Vagina (tissue), 2 donors: ENCODE measurements at regions not wholly inside any gene's neighbourhood (a gene's known extent, or its start where the extent isn't known, plus 50 kb on each side); places are given as distances from the start of the nearest gene placed in this dataset.

Experiments used
- DNase-seq, 2 donors: peaks; one replicate each; pipeline ENCODE4 v3.0.0-alpha.2; 2017; ENCODE audit errors: extremely low spot score in 2 of 2
- H3K27ac ChIP-seq: fragments of 200-600 bp; sonication (generic); one replicate; pipeline ENCODE4 v1.5.1; 2019
- H3K27me3 ChIP-seq: fragments of 200-600 bp; sonication (generic); one replicate; pipeline ENCODE4 v1.5.1; 2019
- H3K36me3 ChIP-seq, 2 donors: fragments of 200-600 bp; sonication (generic); one replicate each; pipeline ENCODE4 v1.5.1; 2017 to 2019
- H3K4me1 ChIP-seq: fragments of 200-600 bp; sonication (generic); one replicate; pipeline ENCODE4 v1.5.1; 2019
- H3K4me3 ChIP-seq, 2 donors: fragments of 200-600 bp; sonication (generic); 1 replicate in 1 of 2; 2 replicates in 1 of 2; pipeline ENCODE4 v1.5.1; 2016 to 2019
- H3K9me3 ChIP-seq: fragments of 200-600 bp; sonication (generic); one replicate; pipeline ENCODE4 v1.5.1; 2019
- CTCF ChIP-seq, 3 experiments: fragments of 450-650 bp in 2 of 3; fragments of 200-600 bp in 1 of 3; sonication (generic) in 1 of 3; IDR thresholded peaks; one replicate each; pipeline ENCODE4 v1.5.1; 2017 to 2019; ENCODE audit warnings: antibody characterized with exemption in 3 of 3, mild to moderate bottlenecking in 2 of 3, moderate library complexity in 2 of 3
- POLR2A ChIP-seq, 2 donors: fragments of 450-650 bp; IDR thresholded peaks; one replicate each; pipeline ENCODE4 v1.6.1; 2017; ENCODE audit warnings: antibody characterized with exemption in 2 of 2, mild to moderate bottlenecking in 2 of 2, moderate library complexity in 2 of 2
- POLR2AphosphoS5 ChIP-seq, 2 donors: sonication (generic); formaldehyde crosslinking; IDR thresholded peaks; one replicate each; pipeline ENCODE4 v1.9.0; 2017; ENCODE audit warnings: antibody characterized with exemption in 2 of 2, mild to moderate bottlenecking in 2 of 2, low read depth in 1 of 2; ENCODE audit not compliant: insufficient read depth in 1 of 2
- intact Hi-C: fragments of 100-400 bp; cut with DNase I; formaldehyde crosslinking; loops from one replicate; pipeline ENCODE4 v1.15.1; 2023

- H3K4me3 ChIP-seq: no peak overlapping the region
- no peaks in the 10 kb centered on the region for H3K9me3 ChIP-seq
- no peak overlapping the region for H3K27ac ChIP-seq
- DNase-seq: peak; percentile 74 to 82
- no peaks in the 10 kb centered on the region for H3K27me3 ChIP-seq
- H3K4me1 ChIP-seq: peaks cover 6% of the 10 kb centered on the region
- no peaks in the 10 kb centered on the region for H3K36me3 ChIP-seq
- intact Hi-C loops: no loop called here
- no peak for TF ChIP-seq POLR2A (IDR thresholded peaks at IDR 0.05)
- TF ChIP-seq CTCF (IDR thresholded peaks at IDR 0.05): no peak
- TF ChIP-seq POLR2AphosphoS5 (IDR thresholded peaks at IDR 0.05; ENCODE audit: insufficient read depth in 1 of 2, low read depth in 1 of 2): no peak
Measured at GRCh38 chr4:184950926-184951325, 67.4 kb upstream of the HELT start.

GRCh38 chr4:184951668-184952160, 66.6 kb upstream of the HELT start:
- H3K4me3 ChIP-seq: no peak overlapping the region
- intact Hi-C loops: no loop called here
- no peak for TF ChIP-seq POLR2A (IDR thresholded peaks at IDR 0.05)
- TF ChIP-seq POLR2AphosphoS5 (IDR thresholded peaks at IDR 0.05; ENCODE audit: insufficient read depth in 1 of 2, low read depth in 1 of 2): no peak
- TF ChIP-seq CTCF (IDR thresholded peaks at IDR 0.05): no peak
- DNase-seq: peak in 1 of 2 donors; percentile 89
- H3K36me3 ChIP-seq: no peaks in the 10 kb centered on the region
- H3K27me3 ChIP-seq: no peaks in the 10 kb centered on the region
- no peaks in the 10 kb centered on the region for H3K9me3 ChIP-seq
- no peak overlapping the region for H3K27ac ChIP-seq
- peaks cover 6% of the 10 kb centered on the region for H3K4me1 ChIP-seq

- H3K36me3 ChIP-seq: no peaks in the 10 kb centered on the region
- peaks cover 6% of the 10 kb centered on the region for H3K4me1 ChIP-seq
- no peaks in the 10 kb centered on the region for H3K27me3 ChIP-seq
- no peaks in the 10 kb centered on the region for H3K9me3 ChIP-seq
- no peak overlapping the region for H3K4me3 ChIP-seq
- intact Hi-C loops: no loop called here
- no peak overlapping the region for H3K27ac ChIP-seq
- DNase-seq: no peak
- TF ChIP-seq POLR2A (IDR thresholded peaks at IDR 0.05) (no peak), POLR2AphosphoS5 (IDR thresholded peaks at IDR 0.05; ENCODE audit: insufficient read depth in 1 of 2, low read depth in 1 of 2) (no peak), CTCF (IDR thresholded peaks at IDR 0.05) (no peak)
Measured at GRCh38 chr4:184952522-184952921, 65.8 kb upstream of the HELT start.

- Histone ChIP-seq H3K27me3 (no peaks in the 10 kb centered on the region), H3K4me3 (no peak overlapping the region), H3K36me3 (no peaks in the 10 kb centered on the region), H3K4me1 (peaks cover 6% of the 10 kb centered on the region), H3K9me3 (no peaks in the 10 kb centered on the region), H3K27ac (no peak overlapping the region)
- TF ChIP-seq CTCF (IDR thresholded peaks at IDR 0.05) (no peak), POLR2AphosphoS5 (IDR thresholded peaks at IDR 0.05; ENCODE audit: insufficient read depth in 1 of 2, low read depth in 1 of 2) (no peak), POLR2A (IDR thresholded peaks at IDR 0.05) (no peak)
- intact Hi-C loops: no loop called here
- no peak for DNase-seq
Measured at GRCh38 chr4:184953421-184953945, 64.8 kb upstream of the HELT start.

- TF ChIP-seq POLR2AphosphoS5 (IDR thresholded peaks at IDR 0.05; ENCODE audit: insufficient read depth in 1 of 2, low read depth in 1 of 2) (no peak), CTCF (IDR thresholded peaks at IDR 0.05) (no peak), POLR2A (IDR thresholded peaks at IDR 0.05) (no peak)
- Histone ChIP-seq H3K9me3 (no peaks in the 10 kb centered on the region), H3K27me3 (no peaks in the 10 kb centered on the region), H3K27ac (no peak overlapping the region), H3K4me1 (peaks cover 6% of the 10 kb centered on the region), H3K4me3 (no peak overlapping the region), H3K36me3 (no peaks in the 10 kb centered on the region)
- intact Hi-C loops: no loop called here
- no peak for DNase-seq
Measured at GRCh38 chr4:184953971-184954370, 64.3 kb upstream of the HELT start.
